GM23338 (cell line): ENCODE measurements at regions not wholly inside any gene's neighbourhood (a gene's known extent, or its start where the extent isn't known, plus 50 kb on each side); places are given as distances from the start of the nearest gene placed in this dataset.

ENCODE experiments used
- CREB1 ChIP-seq: fragments of 250-450 bp; sonication (Bioruptor Pico); IDR thresholded peaks from 2 replicates; pipeline ENCODE4 v1.5.0; 2020; ENCODE audit warnings: low read depth, mild to moderate bottlenecking, moderate library complexity
- CTCF ChIP-seq, 2 experiments: fragments of 200-600 bp in 1 of 2; sonication (generic) in 1 of 2; conservative IDR thresholded peaks; 2 replicates each; pipeline versions ENCODE4 v1.5.1 to v1.6.1; 2016 to 2017; ENCODE audit warnings: antibody characterized with exemption in 2 of 2, low read depth in 2 of 2, mild to moderate bottlenecking in 2 of 2, moderate library complexity in 1 of 2
- EZH2 ChIP-seq: fragments of 200-600 bp; sonication (generic); IDR thresholded peaks from one replicate; pipeline ENCODE4 v1.8.0; 2017; ENCODE audit warnings: antibody characterized with exemption, mild to moderate bottlenecking, low read depth; ENCODE audit not compliant: unreplicated experiment
- EZH2phosphoT487 ChIP-seq: fragments of 200-600 bp; sonication (generic); IDR thresholded peaks from one replicate; pipeline ENCODE4 v1.8.1; 2018; ENCODE audit warnings: antibody characterized with exemption; ENCODE audit not compliant: unreplicated experiment
- JUNB ChIP-seq: IDR thresholded peaks from one replicate; pipeline ENCODE4 v1.6.1; 2016; ENCODE audit warnings: antibody characterized with exemption; ENCODE audit not compliant: unreplicated experiment
- NANOG ChIP-seq: IDR thresholded peaks from 2 replicates; pipeline ENCODE4 v1.6.1; 2016; ENCODE audit warnings: antibody characterized with exemption, borderline replicate concordance
- POLR2AphosphoS5 ChIP-seq: IDR thresholded peaks from 2 replicates; pipeline ENCODE4 v1.6.1; 2016; ENCODE audit warnings: antibody characterized with exemption, low read depth
- REST ChIP-seq: IDR thresholded peaks from one replicate; pipeline ENCODE4 v1.6.1; 2018; ENCODE audit warnings: antibody characterized with exemption; ENCODE audit not compliant: unreplicated experiment
- ZNF331 ChIP-seq: fragments of 250-450 bp; sonication (Bioruptor Pico); IDR thresholded peaks from 2 replicates; pipeline ENCODE4 v1.5.0; 2020; ENCODE audit warnings: low read depth, mild to moderate bottlenecking, moderate library complexity

- TF ChIP-seq EZH2 (no peak), REST (no peak), CTCF (conservative IDR thresholded peaks at IDR 0.05; ENCODE audit: low read depth in 2 of 2) (no peak), POLR2AphosphoS5 (no peak), NANOG (no peak), JUNB (no peak), EZH2phosphoT487 (no peak), CREB1 (CRISPR knock-in tag) (no peak), ZNF331 (CRISPR knock-in tag) (no peak)
These were observed 95.8 kb upstream of the NR4A3 start for GRCh38 chr9:99725852-99726251.
